ENCODE measurements at regions not wholly inside any gene's neighbourhood (a gene's known extent, or its start where the extent isn't known, plus 50 kb on each side); places are given as distances from the start of the nearest gene placed in this dataset.
"Not testable (repeated sequence)": the region's sequence is repeated elsewhere in the genome, so short reads cannot be mapped to it uniquely, and the experiment has no call there.

- no peak for DNase-seq
These were observed 787.7 kb downstream of the MCTP2 start for GRCh38 chr15:95018888-95019545.

GRCh38 chr15:95019907-95020306 lies 788.5 kb downstream of the MCTP2 start:
- DNase-seq: no peak

- no peak for DNase-seq
These were observed 790.5 kb downstream of the MCTP2 start for GRCh38 chr15:95021816-95022215.

- DNase-seq: no peak
These were observed 793.0 kb downstream of the MCTP2 start for GRCh38 chr15:95024351-95024750.

GRCh38 chr15:95025924-95026728 lies 794.8 kb downstream of the MCTP2 start:
- peak; percentile 26 for DNase-seq

GRCh38 chr15:95027981-95028380 lies 796.6 kb downstream of the MCTP2 start:
- no peak for DNase-seq

- DNase-seq: no peak
These were observed 800.8 kb downstream of the MCTP2 start for GRCh38 chr15:95032156-95032555.

GRCh38 chr15:95035106-95035505 lies 803.7 kb downstream of the MCTP2 start:
- no peak for DNase-seq

- DNase-seq: no peak
These were observed 809.9 kb downstream of the MCTP2 start for GRCh38 chr15:95041297-95041696.

GRCh38 chr15:95043236-95043932 lies 812.0 kb downstream of the MCTP2 start:
- not testable (repeated sequence) for DNase-seq

GRCh38 chr15:95043933-95044313 lies 812.6 kb downstream of the MCTP2 start:
- DNase-seq: no peak

- no peak for DNase-seq
These were observed 813.5 kb downstream of the MCTP2 start for GRCh38 chr15:95044745-95045417.

GRCh38 chr15:95051861-95052260 lies 820.5 kb downstream of the MCTP2 start:
- no peak for DNase-seq

- no peak for DNase-seq
These were observed 828.1 kb downstream of the MCTP2 start for GRCh38 chr15:95059346-95059905.

- peak; percentile 35 for DNase-seq
These were observed 837.5 kb downstream of the MCTP2 start for GRCh38 chr15:95068701-95069521.

- no peak for DNase-seq
These were observed 844.7 kb downstream of the MCTP2 start for GRCh38 chr15:95075792-95076677.

- DNase-seq: no peak
These were observed 845.3 kb downstream of the MCTP2 start for GRCh38 chr15:95076678-95076990.

- peak; percentile 51 for DNase-seq
These were observed 846.6 kb downstream of the MCTP2 start for GRCh38 chr15:95078003-95078402.

- not testable (repeated sequence) for DNase-seq
These were observed 848.9 kb downstream of the MCTP2 start for GRCh38 chr15:95080228-95080627.

GRCh38 chr15:95085056-95085455 lies 853.7 kb downstream of the MCTP2 start:
- DNase-seq: peak; percentile 52

Measured in tongue (tissue), 1 donor.